Embryonic facial prominence (tissue), 1 donor: ENCODE measurements at regions not wholly inside any gene's neighbourhood (a gene's known extent, or its start where the extent isn't known, plus 50 kb on each side); places are given as distances from the start of the nearest gene placed in this dataset.
"Not testable (repeated sequence)": the region's sequence is repeated elsewhere in the genome, so short reads cannot be mapped to it uniquely, and the experiment has no call there.

Experiments
- DNase-seq: peaks from one replicate; pipeline ENCODE4 v3.0.0-alpha.2; 2016; ENCODE audit errors: extremely low spot score

- DNase-seq: no peak
Measured at GRCh38 chr12:111155521-111155920, 213.4 kb downstream of the PHETA1 start.

- DNase-seq: no peak
Measured at GRCh38 chr12:111155020-111155419, 213.9 kb downstream of the PHETA1 start.

GRCh38 chr12:111154147-111154834, 214.6 kb downstream of the PHETA1 start:
- DNase-seq: no peak

GRCh38 chr12:111152561-111152960, 216.3 kb downstream of the PHETA1 start:
- DNase-seq: no peak

GRCh38 chr12:111150921-111151840, 217.7 kb downstream of the PHETA1 start:
- DNase-seq: no peak

GRCh38 chr12:111150360-111150759, 218.5 kb downstream of the PHETA1 start:
- DNase-seq: no peak

GRCh38 chr12:111149299-111149698, 219.6 kb downstream of the PHETA1 start:
- DNase-seq: no peak

- DNase-seq: no peak
Measured at GRCh38 chr12:111148005-111148404, 220.9 kb downstream of the PHETA1 start.

GRCh38 chr12:111143271-111143670, 222.9 kb upstream of the MYL2 start:
- DNase-seq: no peak

- no peak for DNase-seq
Measured at GRCh38 chr12:111141205-111141604, 220.8 kb upstream of the MYL2 start.

GRCh38 chr12:111138016-111138415, 217.6 kb upstream of the MYL2 start:
- DNase-seq: no peak

GRCh38 chr12:111135293-111135832, 215.0 kb upstream of the MYL2 start:
- DNase-seq: no peak

GRCh38 chr12:111130336-111130735, 210.0 kb upstream of the MYL2 start:
- no peak for DNase-seq

- DNase-seq: no peak
Measured at GRCh38 chr12:111129149-111129767, 208.9 kb upstream of the MYL2 start.

GRCh38 chr12:111126331-111126730, 206.0 kb upstream of the MYL2 start:
- DNase-seq: no peak

GRCh38 chr12:111124183-111124582, 203.8 kb upstream of the MYL2 start:
- DNase-seq: no peak

GRCh38 chr12:111123390-111123789, 203.0 kb upstream of the MYL2 start:
- no peak for DNase-seq

- DNase-seq: no peak
Measured at GRCh38 chr12:111122458-111122878, 202.1 kb upstream of the MYL2 start.

GRCh38 chr12:111121840-111122239, 201.5 kb upstream of the MYL2 start:
- DNase-seq: no peak

GRCh38 chr12:111120578-111120977, 200.2 kb upstream of the MYL2 start:
- DNase-seq: no peak

GRCh38 chr12:111117017-111117416, 196.6 kb upstream of the MYL2 start:
- DNase-seq: no peak

- DNase-seq: not testable (repeated sequence)
Measured at GRCh38 chr12:111113313-111113712, 192.9 kb upstream of the MYL2 start.
